SK-N-SH (cell line): ENCODE measurements at regions not wholly inside any gene's neighbourhood (a gene's known extent, or its start where the extent isn't known, plus 50 kb on each side); places are given as distances from the start of the nearest gene placed in this dataset.

Experiments
- CTCF ChIA-PET: fragments of 300-600, 350-600 bp; formaldehyde crosslinking; extraction: SDS; loops from one replicate; lab custom pipeline; 2021; lab: Yijun Ruan, JAX
- POLR2A ChIA-PET: fragments of 350-600 bp; sonication (Branson Sonifier 250); formaldehyde crosslinking; extraction: SDS; loops from one replicate; lab custom pipeline; 2020; ENCODE audit warnings: antibody characterized with exemption, inconsistent platforms; lab: Yijun Ruan, JAX
- DNase-seq: peaks from one replicate; pipeline ENCODE4 v3.0.0; 2012
- H2AFZ ChIP-seq: fragments of 200-600 bp; sonication (generic); 2 replicates; pipeline ENCODE4 v1.8.1; 2016; ENCODE audit warnings: antibody characterized with exemption, mild to moderate bottlenecking, low read depth
- H3F3A ChIP-seq: fragments of 200-600 bp; sonication (generic); replicated peaks from 2 replicates; pipeline ENCODE3; 2016; ENCODE audit warnings: antibody characterized with exemption, mild to moderate bottlenecking; ENCODE audit not compliant: insufficient read depth
- H3K27ac ChIP-seq, 2 experiments: fragments of 200-500 bp in 1 of 2; fragments of 200-600 bp in 1 of 2; sonication (Bioruptor generic) in 1 of 2; sonication (generic), shearing (Covaris generic) in 1 of 2; 2 replicates each; pipeline versions ENCODE4 v1.5.1 to v1.6.1; 2014 to 2016; ENCODE audit warnings: low read depth in 2 of 2, inconsistent platforms in 1 of 2, low read length in 1 of 2, mild to moderate bottlenecking in 1 of 2, mixed read lengths in 1 of 2
- H3K27me3 ChIP-seq: fragments of 200-600 bp; sonication (generic), shearing (Covaris generic); 2 replicates; pipeline ENCODE4 v1.6.1; 2016; ENCODE audit warnings: mixed run types; ENCODE audit not compliant: insufficient read depth
- H3K36me3 ChIP-seq, 2 experiments: fragments of 200-500 bp in 1 of 2; fragments of 200-600 bp in 1 of 2; sonication (Bioruptor generic) in 1 of 2; sonication (generic) in 1 of 2; replicated peaks in 1 of 2; 2 replicates each; pipeline versions ENCODE3 to v1.5.1; 2014 to 2016; ENCODE audit warnings: low read length in 1 of 2, mild to moderate bottlenecking in 1 of 2; ENCODE audit not compliant: insufficient read depth in 2 of 2, control insufficient read depth in 1 of 2
- H3K4me1 ChIP-seq, 2 experiments: fragments of 200-500 bp in 1 of 2; fragments of 200-600 bp in 1 of 2; sonication (Bioruptor generic) in 1 of 2; sonication (generic), shearing (Covaris generic) in 1 of 2; 2 replicates each; pipeline versions ENCODE4 v1.5.1 to v1.6.1; 2014 to 2016; ENCODE audit warnings: low read depth in 1 of 2, low read length in 1 of 2, mixed run types in 1 of 2; ENCODE audit not compliant: insufficient read depth in 2 of 2, control insufficient read depth in 1 of 2
- H3K4me2 ChIP-seq: fragments of 200-600 bp; sonication (generic), shearing (Covaris generic); 2 replicates; pipeline ENCODE4 v1.6.1; 2017; ENCODE audit warnings: mixed run types
- H3K4me3 ChIP-seq, 2 experiments: fragments of 200-500 bp in 1 of 2; fragments of 200-600 bp in 1 of 2; sonication (Bioruptor generic) in 1 of 2; sonication (generic), shearing (Covaris generic) in 1 of 2; 2 replicates each; pipeline versions ENCODE4 v1.5.1 to v1.8.1; 2014 to 2016; ENCODE audit warnings: low read depth in 2 of 2, inconsistent platforms in 1 of 2, low read length in 1 of 2, mild to moderate bottlenecking in 1 of 2, mixed read lengths in 1 of 2, moderate library complexity in 1 of 2
- H3K79me2 ChIP-seq: fragments of 200-600 bp; sonication (generic); 2 replicates; pipeline ENCODE4 v1.8.1; 2017; ENCODE audit warnings: mild to moderate bottlenecking; ENCODE audit not compliant: insufficient read depth
- H3K9ac ChIP-seq: fragments of 200-600 bp; sonication (generic); 2 replicates; pipeline ENCODE4 v1.6.1; 2017; ENCODE audit warnings: mixed run types
- H3K9me2 ChIP-seq: fragments of 200-600 bp; sonication (generic); 2 replicates; pipeline ENCODE4 v1.6.1; 2017; ENCODE audit warnings: mixed run types
- H3K9me3 ChIP-seq: fragments of 200-600 bp; sonication (generic); 2 replicates; pipeline ENCODE4 v1.6.1; 2017; ENCODE audit warnings: mixed run types, mild to moderate bottlenecking, moderate library complexity
- H4K20me1 ChIP-seq: fragments of 200-600 bp; sonication (generic); 2 replicates; pipeline ENCODE4 v1.6.1; 2017; ENCODE audit warnings: mild to moderate bottlenecking, mixed run types; ENCODE audit not compliant: insufficient read depth
- CHD2 ChIP-seq: fragments of 150-350 bp; IDR thresholded peaks from 2 replicates; pipeline ENCODE4 v1.6.1; 2018; ENCODE audit warnings: low read length; ENCODE audit not compliant: partially characterized antibody
- ELF1 ChIP-seq: IDR thresholded peaks from 2 replicates; pipeline ENCODE4 v1.4.0; 2012
- EZH2phosphoT487 ChIP-seq: fragments of 200-600 bp; sonication (generic); IDR thresholded peaks from 2 replicates; pipeline ENCODE4 v1.6.1; 2017; ENCODE audit warnings: low read depth, mixed run types, mild to moderate bottlenecking, antibody characterized with exemption, moderate library complexity, borderline replicate concordance
- FOSL2 ChIP-seq: IDR thresholded peaks from 2 replicates; pipeline ENCODE4 v1.4.0; 2012; ENCODE audit warnings: low read depth, mild to moderate bottlenecking, moderate library complexity, borderline replicate concordance
- FOXJ3 ChIP-seq: sonication (generic); formaldehyde crosslinking; IDR thresholded peaks from 2 replicates; pipeline ENCODE4 v1.5.1; 2020; ENCODE audit warnings: mild to moderate bottlenecking, missing genetic modification reagents
- GABPA ChIP-seq: IDR thresholded peaks from 2 replicates; pipeline ENCODE4 v1.4.0; 2012; ENCODE audit warnings: low read depth, mild to moderate bottlenecking
- GATA2 ChIP-seq: sonication (generic); formaldehyde crosslinking; IDR thresholded peaks from 2 replicates; pipeline ENCODE4 v1.5.0; 2020; ENCODE audit warnings: mild to moderate bottlenecking, missing genetic modification reagents
- JUND ChIP-seq: IDR thresholded peaks from 2 replicates; pipeline ENCODE4 v1.4.0; 2012
- NFIC ChIP-seq: IDR thresholded peaks from 2 replicates; pipeline ENCODE4 v1.4.0; 2012; ENCODE audit warnings: borderline replicate concordance
- PBX3 ChIP-seq: IDR thresholded peaks from 2 replicates; pipeline ENCODE4; 2012
- POLR2AphosphoS5 ChIP-seq: IDR thresholded peaks from 2 replicates; pipeline ENCODE4 v1.6.1; 2012; ENCODE audit warnings: low read depth, low read length
- RAD21 ChIP-seq: IDR thresholded peaks from 2 replicates; pipeline ENCODE4 v1.6.1; 2012; ENCODE audit warnings: mild to moderate bottlenecking, low read length
- SIN3A ChIP-seq: IDR thresholded peaks from 2 replicates; pipeline ENCODE4 v1.6.1; 2012; ENCODE audit warnings: low read depth, mild to moderate bottlenecking, low read length, moderate library complexity, borderline replicate concordance
- SMC3 ChIP-seq: IDR thresholded peaks from 2 replicates; pipeline ENCODE4 v1.6.1; 2012; ENCODE audit warnings: low read depth, low read length, improper control_type of control experiment
- TAF1 ChIP-seq: IDR thresholded peaks from 2 replicates; pipeline ENCODE4 v1.6.1; 2012; ENCODE audit warnings: low read depth, mild to moderate bottlenecking, low read length, moderate library complexity, borderline replicate concordance
- TCF12 ChIP-seq: IDR thresholded peaks from 2 replicates; pipeline ENCODE4 v1.4.0; 2012
- WGBS: methylation state at CpG from one replicate; pipeline ENCODE4 v1.1.6; 2017; ENCODE audit warnings: low lambda C conversion rate; 5-methylcytosine and 5-hydroxymethylcytosine counted together
- TF ChIP-seq, protein P1 (sequence below): fragments of 200-600 bp; sonication (generic); IDR thresholded peaks from 2 replicates; pipeline ENCODE4 v1.6.1; 2017; ENCODE audit warnings: antibody characterized with exemption, mild to moderate bottlenecking, moderate library complexity
- TF ChIP-seq, protein P2 (sequence below): IDR thresholded peaks from 2 replicates; pipeline ENCODE4 v1.4.0; 2012; ENCODE audit warnings: low read depth, borderline replicate concordance
- TF ChIP-seq, protein P3 (sequence below): IDR thresholded peaks from 2 replicates; pipeline ENCODE4 v1.4.0; 2012; ENCODE audit warnings: low read depth
- TF ChIP-seq, protein P4 (sequence below): fragments of 150-350 bp; IDR thresholded peaks from 2 replicates; pipeline ENCODE4 v1.6.1; 2016; ENCODE audit warnings: mild to moderate bottlenecking, low read depth, low read length

- no peak for TF ChIP-seq GABPA
- Histone ChIP-seq H3K9me2 (no peaks in the 10 kb centered on the region), H2AFZ (peak overlapping the region; percentile 91), H3K4me2 (no peak overlapping the region), H3K9ac (no peak overlapping the region), H4K20me1 (no peaks in the 10 kb centered on the region), H3K36me3 (no peaks in the 10 kb centered on the region), H3K79me2 (no peaks in the 10 kb centered on the region), H3K27me3 (no peaks in the 10 kb centered on the region), H3K9me3 (no peaks in the 10 kb centered on the region), H3K4me3 (no peak overlapping the region), H3K27ac (peak overlapping the region in 1 of 2 experiments; percentile 91; a peak in 3 of 4 replicates), H3F3A (peaks cover 27% of the 10 kb centered on the region), H3K4me1 (peaks cover 6% of the 10 kb centered on the region in 2 experiments; a peak in 3 of 4 replicates)
- POLR2A ChIA-PET, result no interaction called here
- DNase-seq, result no peak
- WGBS, result 86% methylated on average over 4 of the region's 4 CpGs
- CTCF ChIA-PET, result interaction anchor here (0.8 to 1.8 kb wide), 4 partner anchors 10 to 31 kb away, joined by 3 to 6 read pairs (median 4); no protein-coding TSS in a partner anchor
Observed at GRCh38 chr14:34356264-34356654, 105.8 kb downstream of the SPTSSA start.

DNA sequence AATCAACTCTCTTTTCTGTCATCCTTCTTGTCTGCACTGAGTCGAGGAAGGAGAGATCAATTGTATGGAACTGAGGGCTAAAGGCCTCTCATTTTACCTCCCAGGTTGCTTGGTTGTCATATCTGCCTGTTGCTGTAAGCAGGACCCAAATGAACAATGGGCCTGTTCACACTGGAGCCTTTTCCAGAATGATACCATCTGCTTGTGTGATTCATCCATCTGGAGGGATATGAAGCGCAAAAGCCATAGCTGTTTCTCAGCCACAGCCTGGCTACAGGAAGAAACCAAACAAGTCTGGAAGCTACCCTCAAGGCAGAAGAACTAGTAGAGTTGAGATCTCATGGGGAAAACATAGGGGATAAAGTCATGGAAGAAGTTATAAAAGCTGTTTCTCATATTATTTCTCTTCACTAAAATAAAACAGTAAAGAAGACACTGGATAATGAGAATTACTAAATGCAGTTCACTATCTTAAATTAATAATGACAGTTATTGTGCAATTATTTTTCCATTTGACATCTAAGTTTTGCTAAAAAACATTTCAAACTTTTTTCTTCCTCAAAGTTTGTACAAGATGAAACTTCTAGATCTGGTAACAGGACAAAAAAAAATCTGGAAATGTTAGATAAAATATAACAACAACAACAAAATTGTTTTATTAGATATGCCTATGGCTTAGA lies 106.3 kb downstream of the SPTSSA start:
- 23% methylated on average over 2 of the region's 2 CpGs for WGBS
- H3K4me3 ChIP-seq, result no peak overlapping the region
- no peak overlapping the region; the same call in 1 of the 2 replicates for H3K4me2 ChIP-seq
- H3K4me1 ChIP-seq, result peaks cover 4 to 5% of the 10 kb centered on the region in 2 experiments; a peak in 2 of 4 replicates
- peak overlapping the region; percentile 56 to 91 for H3K27ac ChIP-seq
- peaks cover 29% of the 10 kb centered on the region for H3F3A ChIP-seq
- H3K9ac ChIP-seq, result peak overlapping the region; percentile 45
- CTCF ChIA-PET, result interaction anchor here (0.8 to 1.8 kb wide), 6 partner anchors 10 to 143 kb away, joined by 3 to 6 read pairs (median 4); no protein-coding TSS in a partner anchor
- no peaks in the 10 kb centered on the region for H4K20me1 ChIP-seq
- H2AFZ ChIP-seq, result peak overlapping the region; percentile 91
- no peaks in the 10 kb centered on the region for H3K79me2 ChIP-seq
- no peaks in the 10 kb centered on the region for H3K36me3 ChIP-seq
- DNase-seq, result peak; percentile 26
- POLR2A ChIA-PET, result no interaction called here
- TF ChIP-seq CHD2 (no peak), FOSL2 (peak; percentile 85), RAD21 (no peak), GATA2 (CRISPR knock-in tag) (no peak), TAF1 (peak; percentile 54; the same call in 1 of the 2 replicates), SIN3A (no peak), PBX3 (peak; percentile 60), JUND (peak; percentile 68), SMC3 (no peak), POLR2AphosphoS5 (peak; percentile 52; the same call in 1 of the 2 replicates), FOXJ3 (CRISPR knock-in tag) (no peak), NFIC (no peak), ELF1 (no peak), TCF12 (peak; percentile 84), EZH2phosphoT487 (no peak), GABPA (no peak)
- TF ChIP-seq, protein P1, sequence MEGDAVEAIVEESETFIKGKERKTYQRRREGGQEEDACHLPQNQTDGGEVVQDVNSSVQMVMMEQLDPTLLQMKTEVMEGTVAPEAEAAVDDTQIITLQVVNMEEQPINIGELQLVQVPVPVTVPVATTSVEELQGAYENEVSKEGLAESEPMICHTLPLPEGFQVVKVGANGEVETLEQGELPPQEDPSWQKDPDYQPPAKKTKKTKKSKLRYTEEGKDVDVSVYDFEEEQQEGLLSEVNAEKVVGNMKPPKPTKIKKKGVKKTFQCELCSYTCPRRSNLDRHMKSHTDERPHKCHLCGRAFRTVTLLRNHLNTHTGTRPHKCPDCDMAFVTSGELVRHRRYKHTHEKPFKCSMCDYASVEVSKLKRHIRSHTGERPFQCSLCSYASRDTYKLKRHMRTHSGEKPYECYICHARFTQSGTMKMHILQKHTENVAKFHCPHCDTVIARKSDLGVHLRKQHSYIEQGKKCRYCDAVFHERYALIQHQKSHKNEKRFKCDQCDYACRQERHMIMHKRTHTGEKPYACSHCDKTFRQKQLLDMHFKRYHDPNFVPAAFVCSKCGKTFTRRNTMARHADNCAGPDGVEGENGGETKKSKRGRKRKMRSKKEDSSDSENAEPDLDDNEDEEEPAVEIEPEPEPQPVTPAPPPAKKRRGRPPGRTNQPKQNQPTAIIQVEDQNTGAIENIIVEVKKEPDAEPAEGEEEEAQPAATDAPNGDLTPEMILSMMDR, result no peak
- TF ChIP-seq, protein P2, sequence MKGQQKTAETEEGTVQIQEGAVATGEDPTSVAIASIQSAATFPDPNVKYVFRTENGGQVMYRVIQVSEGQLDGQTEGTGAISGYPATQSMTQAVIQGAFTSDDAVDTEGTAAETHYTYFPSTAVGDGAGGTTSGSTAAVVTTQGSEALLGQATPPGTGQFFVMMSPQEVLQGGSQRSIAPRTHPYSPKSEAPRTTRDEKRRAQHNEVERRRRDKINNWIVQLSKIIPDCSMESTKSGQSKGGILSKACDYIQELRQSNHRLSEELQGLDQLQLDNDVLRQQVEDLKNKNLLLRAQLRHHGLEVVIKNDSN, result no peak
- TF ChIP-seq, protein P3, sequence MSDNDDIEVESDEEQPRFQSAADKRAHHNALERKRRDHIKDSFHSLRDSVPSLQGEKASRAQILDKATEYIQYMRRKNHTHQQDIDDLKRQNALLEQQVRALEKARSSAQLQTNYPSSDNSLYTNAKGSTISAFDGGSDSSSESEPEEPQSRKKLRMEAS, result peak; percentile 76
- TF ChIP-seq, protein P4, sequence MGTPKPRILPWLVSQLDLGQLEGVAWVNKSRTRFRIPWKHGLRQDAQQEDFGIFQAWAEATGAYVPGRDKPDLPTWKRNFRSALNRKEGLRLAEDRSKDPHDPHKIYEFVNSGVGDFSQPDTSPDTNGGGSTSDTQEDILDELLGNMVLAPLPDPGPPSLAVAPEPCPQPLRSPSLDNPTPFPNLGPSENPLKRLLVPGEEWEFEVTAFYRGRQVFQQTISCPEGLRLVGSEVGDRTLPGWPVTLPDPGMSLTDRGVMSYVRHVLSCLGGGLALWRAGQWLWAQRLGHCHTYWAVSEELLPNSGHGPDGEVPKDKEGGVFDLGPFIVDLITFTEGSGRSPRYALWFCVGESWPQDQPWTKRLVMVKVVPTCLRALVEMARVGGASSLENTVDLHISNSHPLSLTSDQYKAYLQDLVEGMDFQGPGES, result no peak
- H3K27me3 ChIP-seq, result no peaks in the 10 kb centered on the region
- no peaks in the 10 kb centered on the region for H3K9me3 ChIP-seq
- H3K9me2 ChIP-seq, result no peaks in the 10 kb centered on the region
